Gastroesophageal sphincter (tissue), 3 donors: ENCODE measurements at regions not wholly inside any gene's neighbourhood (a gene's known extent, or its start where the extent isn't known, plus 50 kb on each side); places are given as distances from the start of the nearest gene placed in this dataset.

Experiments
- POLR2A ChIP-seq, 2 donors: fragments of 450-650 bp; IDR thresholded peaks; one replicate each; pipeline ENCODE4 v1.6.1; 2017; ENCODE audit warnings: antibody characterized with exemption in 2 of 2, mild to moderate bottlenecking in 2 of 2, moderate library complexity in 1 of 2
- TF ChIP-seq, protein P1 (sequence below), 4 experiments: fragments of 200-600 bp in 2 of 4; fragments of 450-650 bp in 2 of 4; sonication (generic) in 1 of 4; IDR thresholded peaks; one replicate each; pipeline ENCODE4 v1.5.1; 2017 to 2019; ENCODE audit warnings: antibody characterized with exemption in 4 of 4, mild to moderate bottlenecking in 2 of 4, moderate library complexity in 2 of 4

DNA sequence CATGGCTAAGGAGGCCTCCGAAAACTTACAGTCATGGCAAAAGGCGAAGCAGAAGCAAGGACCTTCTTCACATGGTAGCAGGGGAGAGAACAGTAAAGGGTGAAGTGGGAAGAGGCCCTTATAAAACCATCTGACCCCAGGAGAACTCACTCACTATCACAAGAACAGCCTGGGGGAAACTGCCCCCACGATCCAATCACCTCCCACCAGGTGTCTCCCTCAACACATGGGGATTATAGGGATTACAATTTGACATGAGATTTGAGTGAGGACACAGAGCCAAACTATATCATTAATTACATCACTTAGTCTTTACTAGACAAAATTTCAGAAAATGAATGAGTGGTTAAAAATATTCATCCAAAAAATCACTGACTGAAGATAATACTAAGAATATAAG, 453.6 kb downstream of the COL12A1 start:
- no peak for TF ChIP-seq POLR2A (IDR thresholded peaks at IDR 0.05)
- TF ChIP-seq, protein P1, sequence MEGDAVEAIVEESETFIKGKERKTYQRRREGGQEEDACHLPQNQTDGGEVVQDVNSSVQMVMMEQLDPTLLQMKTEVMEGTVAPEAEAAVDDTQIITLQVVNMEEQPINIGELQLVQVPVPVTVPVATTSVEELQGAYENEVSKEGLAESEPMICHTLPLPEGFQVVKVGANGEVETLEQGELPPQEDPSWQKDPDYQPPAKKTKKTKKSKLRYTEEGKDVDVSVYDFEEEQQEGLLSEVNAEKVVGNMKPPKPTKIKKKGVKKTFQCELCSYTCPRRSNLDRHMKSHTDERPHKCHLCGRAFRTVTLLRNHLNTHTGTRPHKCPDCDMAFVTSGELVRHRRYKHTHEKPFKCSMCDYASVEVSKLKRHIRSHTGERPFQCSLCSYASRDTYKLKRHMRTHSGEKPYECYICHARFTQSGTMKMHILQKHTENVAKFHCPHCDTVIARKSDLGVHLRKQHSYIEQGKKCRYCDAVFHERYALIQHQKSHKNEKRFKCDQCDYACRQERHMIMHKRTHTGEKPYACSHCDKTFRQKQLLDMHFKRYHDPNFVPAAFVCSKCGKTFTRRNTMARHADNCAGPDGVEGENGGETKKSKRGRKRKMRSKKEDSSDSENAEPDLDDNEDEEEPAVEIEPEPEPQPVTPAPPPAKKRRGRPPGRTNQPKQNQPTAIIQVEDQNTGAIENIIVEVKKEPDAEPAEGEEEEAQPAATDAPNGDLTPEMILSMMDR (IDR thresholded peaks at IDR 0.05) = peak in 1 of 4 experiments; percentile 19
